Esophagus mucosa (tissue), 1 donor: ENCODE measurements at regions not wholly inside any gene's neighbourhood (a gene's known extent, or its start where the extent isn't known, plus 50 kb on each side); places are given as distances from the start of the nearest gene placed in this dataset.

Experiments
- ATAC-seq: fragments of 200-7000 bp; cut with Tn5 transposase; one replicate; pipeline ENCODE4 v1.9.1; 2020
- donor health status: DM: yes; HTN: yes; CAD: no.

GRCh38 chr10:71127773-71128172 lies 84.6 kb upstream of the UNC5B start:
- no peak for ATAC-seq

GRCh38 chr10:71128311-71128980 lies 83.9 kb upstream of the UNC5B start:
- no peak for ATAC-seq

- ATAC-seq = no peak
Observed at GRCh38 chr10:71131096-71131495, 81.3 kb upstream of the UNC5B start.

- no peak for ATAC-seq
Observed at GRCh38 chr10:71131508-71132088, 80.8 kb upstream of the UNC5B start.

- no peak for ATAC-seq
Observed at GRCh38 chr10:71132321-71132810, 80.0 kb upstream of the UNC5B start.

GRCh38 chr10:71133710-71134686 lies 78.4 kb upstream of the UNC5B start:
- no peak for ATAC-seq

GRCh38 chr10:71134732-71135211 lies 77.6 kb upstream of the UNC5B start:
- no peak for ATAC-seq

- ATAC-seq = no peak
Observed at GRCh38 chr10:71135236-71135635, 77.1 kb upstream of the UNC5B start.

GRCh38 chr10:71136036-71136721 lies 76.2 kb upstream of the UNC5B start:
- ATAC-seq = no peak

GRCh38 chr10:71137701-71138100 lies 74.7 kb upstream of the UNC5B start:
- ATAC-seq = no peak

- no peak for ATAC-seq
Observed at GRCh38 chr10:71138166-71138830, 74.1 kb upstream of the UNC5B start.

- ATAC-seq = no peak
Observed at GRCh38 chr10:71141528-71141927, 70.8 kb upstream of the UNC5B start.

- no peak for ATAC-seq
Observed at GRCh38 chr10:71143170-71143569, 69.2 kb upstream of the UNC5B start.

GRCh38 chr10:71143610-71144009 lies 68.8 kb upstream of the UNC5B start:
- ATAC-seq = no peak

GRCh38 chr10:71144824-71145223 lies 67.5 kb upstream of the UNC5B start:
- ATAC-seq = no peak

GRCh38 chr10:71145352-71145945 lies 66.9 kb upstream of the UNC5B start:
- no peak for ATAC-seq

- no peak for ATAC-seq
Observed at GRCh38 chr10:71150796-71151195, 61.6 kb upstream of the UNC5B start.

- ATAC-seq = no peak
Observed at GRCh38 chr10:71152043-71152442, 60.3 kb upstream of the UNC5B start.

GRCh38 chr10:71156436-71156835 lies 55.9 kb upstream of the UNC5B start:
- no peak for ATAC-seq

GRCh38 chr10:71157435-71157834 lies 54.9 kb upstream of the UNC5B start:
- no peak for ATAC-seq

GRCh38 chr10:71158251-71158650 lies 54.1 kb upstream of the UNC5B start:
- no peak for ATAC-seq

GRCh38 chr10:71158902-71159301 lies 53.5 kb upstream of the UNC5B start:
- ATAC-seq = no peak
